ENCODE measurements at regions not wholly inside any gene's neighbourhood (a gene's known extent, or its start where the extent isn't known, plus 50 kb on each side); places are given as distances from the start of the nearest gene placed in this dataset.
"Not testable (repeated sequence)": the region's sequence is repeated elsewhere in the genome, so short reads cannot be mapped to it uniquely, and the experiment has no call there.

GRCh38 chr16:86074651-86075487 is 175.9 kb downstream of the IRF8 start:
- Mint-ChIP-seq H3K27ac (peak overlapping the region in 1 of 6 donors; percentile 34), H3K27me3 (peaks cover 38 to 71% (median 59%) of the 10 kb centered on the region in 3 donors), H3K4me1 (no peaks in the 10 kb centered on the region), H3K4me3 (no peak overlapping the region), H3K9me3 (no peaks in the 10 kb centered on the region), H3K36me3 (no peaks in the 10 kb centered on the region)
- ATAC-seq (ENCODE audit: low read depth in 2 of 2): no peak
- no peak for DNase-seq

GRCh38 chr16:86075488-86075785 is 176.5 kb downstream of the IRF8 start:
- Mint-ChIP-seq H3K27ac (no peak overlapping the region), H3K4me3 (no peak overlapping the region), H3K4me1 (no peaks in the 10 kb centered on the region), H3K27me3 (peaks cover 38 to 70% (median 59%) of the 10 kb centered on the region in 3 donors), H3K36me3 (no peaks in the 10 kb centered on the region), H3K9me3 (no peaks in the 10 kb centered on the region)
- no peak for ATAC-seq (ENCODE audit: low read depth in 2 of 2)
- no peak for DNase-seq

- Mint-ChIP-seq H3K4me3 (no peak overlapping the region), H3K4me1 (no peaks in the 10 kb centered on the region), H3K36me3 (no peaks in the 10 kb centered on the region), H3K27ac (no peak overlapping the region), H3K27me3 (peaks cover 38 to 65% (median 56%) of the 10 kb centered on the region in 3 donors), H3K9me3 (no peaks in the 10 kb centered on the region)
- no peak for DNase-seq
- no peak for ATAC-seq (ENCODE audit: low read depth in 2 of 2)
Measured at GRCh38 chr16:86075839-86076440, 177.0 kb downstream of the IRF8 start.

- Mint-ChIP-seq H3K4me1 (no peaks in the 10 kb centered on the region), H3K36me3 (no peaks in the 10 kb centered on the region), H3K27me3 (peaks cover 36 to 62% (median 50%) of the 10 kb centered on the region in 3 donors), H3K4me3 (no peak overlapping the region), H3K27ac (no peak overlapping the region), H3K9me3 (no peaks in the 10 kb centered on the region)
- DNase-seq (no peak), ATAC-seq (ENCODE audit: low read depth in 2 of 2) (no peak)
Measured at GRCh38 chr16:86076606-86077005, 177.6 kb downstream of the IRF8 start.

- Mint-ChIP-seq H3K4me3 (no peak overlapping the region), H3K9me3 (no peaks in the 10 kb centered on the region), H3K27ac (peak overlapping the region in 1 of 6 donors; percentile 27), H3K27me3 (peaks cover 29 to 59% (median 48%) of the 10 kb centered on the region in 3 donors), H3K36me3 (no peaks in the 10 kb centered on the region), H3K4me1 (no peaks in the 10 kb centered on the region)
- ATAC-seq (ENCODE audit: low read depth in 2 of 2) (no peak), DNase-seq (no peak)
Measured at GRCh38 chr16:86077243-86077940, 178.4 kb downstream of the IRF8 start.

- no peaks in the 10 kb centered on the region for H3K9me3 Mint-ChIP-seq
Measured at GRCh38 chr16:86078121-86078600, 179.2 kb downstream of the IRF8 start.

GRCh38 chr16:86078711-86079110 is 179.7 kb downstream of the IRF8 start:
- H3K9me3 Mint-ChIP-seq; DNase-seq; H3K27ac Mint-ChIP-seq; H3K36me3 Mint-ChIP-seq; ATAC-seq (ENCODE audit: low read depth in 2 of 2); H3K4me1 Mint-ChIP-seq; H3K4me3 Mint-ChIP-seq: not testable (repeated sequence)
- peaks cover 26 to 60% (median 55%) of the 10 kb centered on the region in 3 donors for H3K27me3 Mint-ChIP-seq

More at GRCh38 chr16:86078121-86078600, 179.2 kb downstream of the IRF8 start:
- Mint-ChIP-seq H3K36me3 (no peaks in the 10 kb centered on the region), H3K27me3 (peaks cover 24 to 59% (median 50%) of the 10 kb centered on the region in 3 donors), H3K27ac (no peak overlapping the region), H3K4me3 (no peak overlapping the region), H3K4me1 (no peaks in the 10 kb centered on the region)
- ATAC-seq (ENCODE audit: low read depth in 2 of 2): no peak
- no peak for DNase-seq

GRCh38 chr16:86079255-86079885 is 180.4 kb downstream of the IRF8 start:
- no peak overlapping the region for H3K27ac Mint-ChIP-seq
- DNase-seq (no peak), ATAC-seq (ENCODE audit: low read depth in 2 of 2) (no peak)

GRCh38 chr16:86080131-86080875 is 181.3 kb downstream of the IRF8 start:
- ATAC-seq (ENCODE audit: low read depth in 2 of 2) (no peak), DNase-seq (no peak)
- H3K9me3 Mint-ChIP-seq: no peaks in the 10 kb centered on the region
- H3K36me3 Mint-ChIP-seq: no peaks in the 10 kb centered on the region
- H3K27ac Mint-ChIP-seq: no peak overlapping the region
- H3K4me1 Mint-ChIP-seq: no peaks in the 10 kb centered on the region
- no peak overlapping the region for H3K4me3 Mint-ChIP-seq
- peaks cover 20 to 48% (median 47%) of the 10 kb centered on the region in 3 donors for H3K27me3 Mint-ChIP-seq

More at GRCh38 chr16:86079255-86079885, 180.4 kb downstream of the IRF8 start:
- Mint-ChIP-seq H3K4me3 (no peak overlapping the region), H3K9me3 (no peaks in the 10 kb centered on the region), H3K36me3 (no peaks in the 10 kb centered on the region), H3K27me3 (peaks cover 22 to 56% (median 50%) of the 10 kb centered on the region in 3 donors), H3K4me1 (no peaks in the 10 kb centered on the region)

- Mint-ChIP-seq H3K4me1 (no peaks in the 10 kb centered on the region), H3K27ac (no peak overlapping the region), H3K27me3 (peaks cover 15 to 47% (median 40%) of the 10 kb centered on the region in 3 donors), H3K9me3 (no peaks in the 10 kb centered on the region), H3K4me3 (no peak overlapping the region), H3K36me3 (no peaks in the 10 kb centered on the region)
- ATAC-seq (ENCODE audit: low read depth in 2 of 2): no peak
- DNase-seq: no peak
Measured at GRCh38 chr16:86080982-86081381, 182.0 kb downstream of the IRF8 start.

GRCh38 chr16:86082418-86083030 is 183.6 kb downstream of the IRF8 start:
- H3K27ac Mint-ChIP-seq: peak overlapping the region in 1 of 6 donors; percentile 55

GRCh38 chr16:86083382-86084002 is 184.5 kb downstream of the IRF8 start:
- DNase-seq: no peak
- no peaks in the 10 kb centered on the region for H3K9me3 Mint-ChIP-seq
- H3K4me3 Mint-ChIP-seq: no peak overlapping the region
- H3K27me3 Mint-ChIP-seq: peaks cover 6 to 38% (median 33%) of the 10 kb centered on the region in 3 donors
- ATAC-seq (ENCODE audit: low read depth in 2 of 2): no peak
- no peak overlapping the region for H3K27ac Mint-ChIP-seq
- H3K4me1 Mint-ChIP-seq: no peaks in the 10 kb centered on the region
- no peaks in the 10 kb centered on the region for H3K36me3 Mint-ChIP-seq

More at GRCh38 chr16:86082418-86083030, 183.6 kb downstream of the IRF8 start:
- no peak for DNase-seq
- no peaks in the 10 kb centered on the region for H3K4me1 Mint-ChIP-seq
- no peak overlapping the region for H3K4me3 Mint-ChIP-seq
- no peaks in the 10 kb centered on the region for H3K36me3 Mint-ChIP-seq
- no peak for ATAC-seq (ENCODE audit: low read depth in 2 of 2)
- H3K9me3 Mint-ChIP-seq: no peaks in the 10 kb centered on the region
- peaks cover 11 to 45% (median 33%) of the 10 kb centered on the region in 3 donors for H3K27me3 Mint-ChIP-seq

Data from naive B cell (primary cell).